Transverse colon (tissue), 3 donors: ENCODE measurements at regions not wholly inside any gene's neighbourhood (a gene's known extent, or its start where the extent isn't known, plus 50 kb on each side); places are given as distances from the start of the nearest gene placed in this dataset.

ENCODE experiments used
- CTCF ChIP-seq, 5 experiments: fragments of 200-600 bp in 3 of 5; fragments of 450-650 bp in 2 of 5; sonication (generic) in 3 of 5; IDR thresholded peaks; 1 replicate in 2 of 5; 2 replicates in 3 of 5; pipeline ENCODE4 v1.5.1; 2016 to 2017; ENCODE audit warnings: antibody characterized with exemption in 5 of 5, inconsistent platforms in 3 of 5, mild to moderate bottlenecking in 2 of 5, moderate library complexity in 1 of 5
- POLR2A ChIP-seq: fragments of 450-650 bp; IDR thresholded peaks from one replicate; pipeline ENCODE4 v1.6.1; 2016; ENCODE audit warnings: antibody characterized with exemption, mild to moderate bottlenecking, moderate library complexity

GRCh38 chr9:4423207-4423610 lies 67.1 kb upstream of the SLC1A1 start:
- TF ChIP-seq CTCF (IDR thresholded peaks at IDR 0.05) (no peak), POLR2A (no peak)
